Hematopoietic multipotent progenitor cell treated with erythropoietin and hydrocortisone succinate and interleukin-3 and kit ligand, for 8 days (in vitro differentiated cells): ENCODE measurements at regions not wholly inside any gene's neighbourhood (a gene's known extent, or its start where the extent isn't known, plus 50 kb on each side); places are given as distances from the start of the nearest gene placed in this dataset.
"Not testable (repeated sequence)": the region's sequence is repeated elsewhere in the genome, so short reads cannot be mapped to it uniquely, and the experiment has no call there.

Source experiments
- DNase-seq: peaks from one replicate; pipeline ENCODE4 v3.0.0-alpha.2; 2015

- DNase-seq = peak; percentile 66
These were observed 59.3 kb downstream of the NUTM2D start for GRCh38 chr10:87416892-87417291.

DNA sequence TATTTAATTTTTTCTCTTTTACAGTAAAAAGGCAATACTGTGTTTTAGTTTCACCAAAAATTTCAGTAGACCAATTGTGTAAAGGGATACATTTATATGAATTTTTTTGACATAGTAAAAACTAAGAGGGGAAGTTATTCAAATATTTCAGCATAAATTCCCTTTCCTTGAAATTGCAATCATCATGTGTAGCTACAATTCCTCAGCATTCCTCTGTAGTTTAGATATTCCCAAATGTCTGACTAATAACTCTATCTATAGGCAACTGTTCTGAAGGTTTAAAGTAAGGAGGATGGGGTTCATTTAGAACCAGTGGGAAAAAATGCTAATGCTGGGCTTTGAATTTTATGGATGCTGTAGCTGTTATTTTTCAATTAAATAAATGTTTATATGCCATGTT lies 65.1 kb downstream of the NUTM2D start:
- not testable (repeated sequence) for DNase-seq

DNA sequence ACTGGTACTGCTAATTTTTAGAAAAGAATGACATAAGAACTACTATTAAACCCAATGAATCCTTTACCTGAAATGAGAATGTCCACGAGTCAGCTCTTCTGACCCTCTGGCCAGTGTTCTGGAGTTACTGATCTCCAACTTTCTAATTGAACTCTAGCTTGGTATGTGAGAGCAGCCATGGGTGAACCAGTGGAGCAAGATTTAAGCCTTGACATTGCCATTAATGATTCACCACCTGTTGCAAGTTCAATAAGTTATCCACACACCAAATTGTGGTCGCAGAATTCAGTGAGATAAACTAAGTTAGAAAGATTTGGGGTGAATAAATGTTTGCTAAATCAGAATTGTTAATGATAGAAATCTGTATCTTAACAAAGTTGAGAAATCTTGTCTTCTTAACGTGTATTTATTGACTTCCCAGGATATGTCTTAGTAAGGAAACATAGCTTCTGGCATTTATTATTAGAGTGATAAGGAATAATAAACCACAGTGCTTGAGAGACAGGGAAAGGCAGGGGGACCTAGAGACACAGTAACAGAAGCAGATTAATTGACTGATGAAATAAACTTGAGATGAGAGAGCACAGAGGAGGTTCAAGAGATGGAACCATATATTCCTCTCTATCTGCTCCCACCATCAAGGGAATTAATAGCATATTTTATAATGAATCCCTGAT lies 67.3 kb downstream of the NUTM2D start:
- DNase-seq = not testable (repeated sequence)

DNA sequence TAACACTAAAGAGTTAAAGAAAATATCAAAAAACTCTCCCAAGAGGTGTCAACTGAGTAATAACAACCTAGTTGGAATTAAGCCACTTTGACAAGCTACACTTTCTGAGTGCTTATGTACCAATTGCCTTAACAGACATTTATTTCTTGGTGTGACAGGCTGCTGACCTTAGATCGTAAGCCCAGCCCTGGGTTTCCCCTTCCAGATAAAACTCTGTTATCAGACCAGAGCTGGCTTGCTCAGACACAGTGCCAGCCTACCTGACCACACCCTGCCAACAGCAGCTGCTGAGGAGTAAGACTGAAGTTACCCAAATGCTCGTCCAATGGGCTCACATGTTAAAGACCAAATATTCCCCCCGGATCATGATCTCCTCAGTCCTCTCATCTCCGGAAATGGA lies 70.9 kb upstream of the MINPP1 start:
- DNase-seq = not testable (repeated sequence)

DNA sequence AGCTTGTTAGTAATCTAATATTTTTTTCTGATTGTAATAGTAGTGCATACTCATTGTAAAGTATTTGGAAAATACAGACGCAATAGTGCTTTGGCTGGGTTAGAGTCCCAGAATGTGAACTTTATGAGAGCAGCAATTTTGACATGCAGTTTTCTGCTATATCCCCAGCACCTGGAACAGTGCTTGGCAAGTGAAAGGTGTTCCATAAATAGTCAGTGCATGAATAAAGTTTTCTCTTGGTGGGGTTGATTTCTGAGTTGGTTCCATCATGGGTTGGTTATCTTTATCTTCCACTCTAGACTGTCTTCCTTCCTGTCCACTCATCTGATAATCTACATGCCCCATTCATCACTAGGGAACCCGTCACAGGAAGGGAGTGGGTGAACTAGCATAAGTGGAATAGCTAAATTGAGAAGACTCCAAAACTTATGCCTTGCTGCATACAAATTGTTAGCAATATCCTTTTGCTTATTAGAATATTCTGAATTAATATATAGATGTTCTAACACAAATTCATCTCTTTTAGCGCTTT lies 69.3 kb upstream of the MINPP1 start:
- peak; percentile 56 for DNase-seq

DNA sequence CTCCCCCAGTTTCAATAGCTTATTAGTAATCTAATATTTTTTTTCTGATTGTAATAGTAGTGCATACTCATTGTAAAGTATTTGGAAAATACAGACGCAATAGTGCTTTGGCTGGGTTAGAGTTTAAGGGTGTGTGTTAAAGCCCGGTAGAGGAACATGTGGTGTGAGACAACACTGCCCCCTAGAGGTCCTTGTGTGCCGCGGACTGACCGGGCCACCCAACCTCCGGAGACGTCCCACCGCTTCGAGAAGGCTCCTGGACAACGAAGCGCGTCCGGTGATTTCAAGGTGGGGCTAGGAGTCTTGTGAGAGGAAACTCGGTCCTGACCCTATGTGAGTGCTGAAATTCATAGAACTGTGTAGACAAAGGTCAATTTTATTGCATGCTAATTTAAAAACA lies 68.6 kb upstream of the MINPP1 start:
- not testable (repeated sequence) for DNase-seq

DNA sequence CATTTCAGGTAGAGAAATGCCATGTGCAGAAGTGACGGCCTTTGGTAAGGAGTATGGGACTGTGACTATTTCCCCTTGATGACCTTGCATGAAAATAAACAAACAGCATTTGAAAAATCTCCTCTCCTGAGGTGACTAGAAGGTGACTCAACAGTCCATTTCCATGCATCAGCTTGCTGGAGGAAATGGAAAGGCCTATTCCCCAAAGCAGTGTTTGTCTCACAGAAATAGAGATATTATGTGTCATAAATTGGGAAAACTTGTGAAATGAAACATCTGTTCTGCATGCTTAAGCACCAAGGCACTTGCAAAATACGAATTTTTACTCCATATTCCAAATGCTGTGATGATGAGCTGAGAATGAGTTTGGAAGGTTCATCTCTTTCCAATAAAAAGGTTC lies 67.2 kb upstream of the MINPP1 start:
- not testable (repeated sequence) for DNase-seq
